Progenitor cell of endocrine pancreas (in vitro differentiated cells): ENCODE measurements at regions not wholly inside any gene's neighbourhood (a gene's known extent, or its start where the extent isn't known, plus 50 kb on each side); places are given as distances from the start of the nearest gene placed in this dataset.

Source experiments
- DNase-seq: peaks from one replicate; pipeline ENCODE4 v3.0.0; 2021; ENCODE audit warnings: low spot score; ENCODE audit not compliant: unreplicated experiment
- H3K27ac Mint-ChIP-seq: 2 replicates; pipeline ENCODE4 v1.8.0; 2021; ENCODE audit warnings: mild to moderate bottlenecking, moderate library complexity, mixed read lengths
- H3K27me3 Mint-ChIP-seq: 2 replicates; pipeline ENCODE4 v1.8.0; 2021; ENCODE audit warnings: mixed read lengths
- H3K36me3 Mint-ChIP-seq: 2 replicates; pipeline ENCODE4 v1.8.0; 2022; ENCODE audit warnings: mixed read lengths; ENCODE audit not compliant: insufficient read depth
- H3K4me1 Mint-ChIP-seq: 2 replicates; pipeline ENCODE4 v1.8.0; 2021; ENCODE audit warnings: low read depth, mixed read lengths
- H3K4me3 Mint-ChIP-seq: 2 replicates; pipeline ENCODE4 v1.8.0; 2021; ENCODE audit warnings: low read depth, mild to moderate bottlenecking, moderate library complexity, mixed read lengths
- H3K9me3 Mint-ChIP-seq: 2 replicates; pipeline ENCODE4 v1.8.0; 2021; ENCODE audit warnings: low read depth, mixed read lengths
- CTCF ChIP-seq: fragments of 200-600 bp; sonication (generic); IDR thresholded peaks from one replicate; pipeline ENCODE4 v1.5.0; 2021; ENCODE audit warnings: antibody characterized with exemption, mild to moderate bottlenecking; ENCODE audit not compliant: unreplicated experiment

- peaks cover 1% of the 10 kb centered on the region for H3K36me3 Mint-ChIP-seq
- H3K9me3 Mint-ChIP-seq: peaks cover 9% of the 10 kb centered on the region
- H3K4me1 Mint-ChIP-seq: peaks cover 2% of the 10 kb centered on the region
- H3K27me3 Mint-ChIP-seq: no peaks in the 10 kb centered on the region
- no peak for TF ChIP-seq CTCF
- H3K27ac Mint-ChIP-seq: no peak overlapping the region
- DNase-seq: no peak
- no peak overlapping the region for H3K4me3 Mint-ChIP-seq
Measured at GRCh38 chr14:96979611-96980074, 182.5 kb downstream of the VRK1 start.

- H3K27me3 Mint-ChIP-seq: no peaks in the 10 kb centered on the region
- H3K9me3 Mint-ChIP-seq: no peaks in the 10 kb centered on the region
- no peaks in the 10 kb centered on the region for H3K36me3 Mint-ChIP-seq
- H3K4me3 Mint-ChIP-seq: no peak overlapping the region
- no peak for TF ChIP-seq CTCF
- no peak for DNase-seq
- H3K27ac Mint-ChIP-seq: no peak overlapping the region
- peaks cover 2% of the 10 kb centered on the region for H3K4me1 Mint-ChIP-seq
Measured at GRCh38 chr14:96980835-96981234, 183.7 kb downstream of the VRK1 start.

GRCh38 chr14:96986256-96987085 is 189.3 kb downstream of the VRK1 start:
- Mint-ChIP-seq H3K27ac (no peak overlapping the region), H3K36me3 (no peaks in the 10 kb centered on the region), H3K27me3 (no peaks in the 10 kb centered on the region), H3K4me3 (no peak overlapping the region), H3K4me1 (peaks cover 3% of the 10 kb centered on the region), H3K9me3 (no peaks in the 10 kb centered on the region)
- no peak for TF ChIP-seq CTCF
- no peak for DNase-seq

- DNase-seq: no peak
- H3K27ac Mint-ChIP-seq: no peak overlapping the region
- H3K4me3 Mint-ChIP-seq: no peak overlapping the region
- no peaks in the 10 kb centered on the region for H3K9me3 Mint-ChIP-seq
- no peak for TF ChIP-seq CTCF
- no peaks in the 10 kb centered on the region for H3K36me3 Mint-ChIP-seq
- no peaks in the 10 kb centered on the region for H3K27me3 Mint-ChIP-seq
- H3K4me1 Mint-ChIP-seq: peaks cover 3% of the 10 kb centered on the region
Measured at GRCh38 chr14:96987086-96987474, 189.9 kb downstream of the VRK1 start.

- H3K9me3 Mint-ChIP-seq: no peaks in the 10 kb centered on the region
- no peak for TF ChIP-seq CTCF
- H3K36me3 Mint-ChIP-seq: no peaks in the 10 kb centered on the region
- no peak overlapping the region for H3K27ac Mint-ChIP-seq
- DNase-seq: no peak
- no peak overlapping the region for H3K4me3 Mint-ChIP-seq
- peaks cover 3% of the 10 kb centered on the region for H3K4me1 Mint-ChIP-seq
- no peaks in the 10 kb centered on the region for H3K27me3 Mint-ChIP-seq
Measured at GRCh38 chr14:96987771-96988170, 190.6 kb downstream of the VRK1 start.
